ENCODE measurements at regions not wholly inside any gene's neighbourhood (a gene's known extent, or its start where the extent isn't known, plus 50 kb on each side); places are given as distances from the start of the nearest gene placed in this dataset.

- no peak for DNase-seq
These were observed 335.7 kb downstream of the PRELID2 start for GRCh38 chr5:145499483-145499882.

GRCh38 chr5:145497052-145497451 is 338.1 kb downstream of the PRELID2 start:
- no peak for DNase-seq

GRCh38 chr5:145495741-145496140 is 339.4 kb downstream of the PRELID2 start:
- no peak for DNase-seq

- no peak for DNase-seq
These were observed 339.9 kb downstream of the PRELID2 start for GRCh38 chr5:145495196-145495595.

GRCh38 chr5:145493435-145493834 is 341.7 kb downstream of the PRELID2 start:
- no peak for DNase-seq

- DNase-seq: no peak
These were observed 345.6 kb downstream of the PRELID2 start for GRCh38 chr5:145489516-145489915.

- DNase-seq: no peak
These were observed 351.0 kb downstream of the PRELID2 start for GRCh38 chr5:145484158-145484557.

- no peak for DNase-seq
These were observed 351.9 kb downstream of the PRELID2 start for GRCh38 chr5:145483212-145483611.

- DNase-seq: no peak
These were observed 355.3 kb downstream of the PRELID2 start for GRCh38 chr5:145479857-145480256.

- no peak for DNase-seq
These were observed 355.9 kb downstream of the PRELID2 start for GRCh38 chr5:145479271-145479670.

GRCh38 chr5:145478651-145479050 is 356.5 kb downstream of the PRELID2 start:
- DNase-seq: no peak

- DNase-seq: peak; percentile 10
These were observed 362.0 kb downstream of the PRELID2 start for GRCh38 chr5:145473042-145473642.

- no peak for DNase-seq
These were observed 363.1 kb downstream of the PRELID2 start for GRCh38 chr5:145471831-145472612.

GRCh38 chr5:145471026-145471425 is 364.1 kb downstream of the PRELID2 start:
- no peak for DNase-seq

GRCh38 chr5:145470396-145470979 is 364.7 kb downstream of the PRELID2 start:
- no peak for DNase-seq

- DNase-seq: no peak
These were observed 367.7 kb downstream of the PRELID2 start for GRCh38 chr5:145467446-145467845.

- DNase-seq: no peak
These were observed 368.6 kb downstream of the PRELID2 start for GRCh38 chr5:145466533-145466932.

- DNase-seq: no peak
These were observed 369.5 kb downstream of the PRELID2 start for GRCh38 chr5:145465474-145466263.

- DNase-seq: no peak
These were observed 371.0 kb downstream of the PRELID2 start for GRCh38 chr5:145464171-145464570.

GRCh38 chr5:145463634-145464033 is 371.5 kb downstream of the PRELID2 start:
- no peak for DNase-seq

- DNase-seq: no peak
These were observed 372.6 kb downstream of the PRELID2 start for GRCh38 chr5:145462525-145462924.

- DNase-seq: no peak
These were observed 384.8 kb downstream of the PRELID2 start for GRCh38 chr5:145450286-145450885.

GRCh38 chr5:145449794-145450193 is 385.3 kb downstream of the PRELID2 start:
- DNase-seq: no peak
